SK-MEL-5 (cell line): ENCODE measurements at regions not wholly inside any gene's neighbourhood (a gene's known extent, or its start where the extent isn't known, plus 50 kb on each side); places are given as distances from the start of the nearest gene placed in this dataset.

Experiments
- DNase-seq: peaks from one replicate; pipeline ENCODE4 v3.0.0-alpha.2; 2016; ENCODE audit warnings: low read depth, low spot score
- in situ Hi-C: cut with HindIII; loops from 2 replicates; pipeline ENCODE4 v1.10.0; 2016; ENCODE audit warnings: low sequenced_read_pairs, high pct_unique_total_duplicates, low pct_unique_long_range_greater_than_20kb

- no peak for DNase-seq
- in situ Hi-C loops, result no loop called here
These were observed 56.3 kb upstream of the ABCB5 start for GRCh38 chr7:20558963-20559716.

- in situ Hi-C loops, result no loop called here
- no peak for DNase-seq
These were observed 55.6 kb upstream of the ABCB5 start for GRCh38 chr7:20559883-20560282.

- in situ Hi-C loops, result no loop called here
- DNase-seq, result no peak
These were observed 54.9 kb upstream of the ABCB5 start for GRCh38 chr7:20560325-20561180.

- DNase-seq, result peak; percentile 100
- in situ Hi-C loops, result no loop called here
These were observed 54.0 kb upstream of the ABCB5 start for GRCh38 chr7:20561466-20561865.

GRCh38 chr7:20561908-20562307 is 53.6 kb upstream of the ABCB5 start:
- in situ Hi-C loops, result no loop called here
- peak; percentile 79 for DNase-seq

- in situ Hi-C loops, result no loop called here
- peak; percentile 92 for DNase-seq
These were observed 53.0 kb upstream of the ABCB5 start for GRCh38 chr7:20562461-20562860.
